ENCODE measurements at regions not wholly inside any gene's neighbourhood (a gene's known extent, or its start where the extent isn't known, plus 50 kb on each side); places are given as distances from the start of the nearest gene placed in this dataset.

DNA sequence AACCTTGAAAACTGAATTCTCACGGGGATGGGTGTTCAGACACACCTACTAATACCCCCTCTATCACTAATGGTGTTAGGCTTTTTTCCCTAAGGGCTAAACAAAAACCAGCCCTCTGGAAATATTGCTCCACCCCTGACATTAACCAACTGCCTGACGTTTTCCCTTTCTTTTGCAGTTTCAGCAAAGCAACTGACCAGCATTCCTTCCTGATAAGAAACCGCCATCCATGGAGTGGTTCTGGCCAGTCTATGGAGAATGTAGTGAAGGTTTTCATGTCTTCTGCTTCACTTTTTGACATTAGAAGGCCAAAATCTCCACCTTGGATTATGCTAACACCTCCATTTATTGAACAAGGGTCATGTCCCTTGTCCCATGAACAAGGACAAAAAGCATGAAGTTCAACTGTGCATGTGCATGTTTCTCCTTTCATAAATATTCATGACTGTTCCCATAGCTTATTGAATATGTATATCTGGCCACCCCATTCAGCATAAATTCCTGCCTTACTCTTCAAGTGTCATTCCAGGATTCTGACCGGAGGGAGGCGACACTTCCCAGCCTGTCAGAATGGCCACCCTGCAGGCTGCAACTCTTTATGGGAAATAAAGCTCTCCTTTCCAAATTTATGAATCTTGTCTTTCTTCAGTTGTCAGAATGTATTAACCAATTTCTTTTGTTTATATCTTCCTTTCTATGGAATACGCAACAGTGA lies 314.3 kb downstream of the HHIPL2 start:
- no peak overlapping the region for H3K27ac ChIP-seq (ENCODE audit: low read length)
- no peaks in the 10 kb centered on the region for H3K9me3 ChIP-seq (ENCODE audit: insufficient read depth, low read length, severe bottlenecking)
- no peaks in the 10 kb centered on the region for H4K20me1 ChIP-seq (ENCODE audit: insufficient read depth, low read length)
- H3K27me3 ChIP-seq (ENCODE audit: insufficient read depth, low read length, poor library complexity) = no peaks in the 10 kb centered on the region
- ATAC-seq (ENCODE audit: insufficient read depth, low read depth) = no peak
- H3K79me2 ChIP-seq (ENCODE audit: insufficient read depth, low read length) = no peaks in the 10 kb centered on the region
- H3K4me3 ChIP-seq (ENCODE audit: low read depth in 1 of 2, low read length in 2 of 2) = no peak overlapping the region
- H3K9ac ChIP-seq (ENCODE audit: low read depth, low read length) = no peak overlapping the region
- no peak overlapping the region for H2AFZ ChIP-seq (ENCODE audit: low read depth, low read length)
- H3K36me3 ChIP-seq (ENCODE audit: insufficient read depth, low read length) = no peaks in the 10 kb centered on the region
- no peak for TF ChIP-seq EZH2 (IDR thresholded peaks at IDR 0.05; ENCODE audit: borderline replicate concordance, low read depth, low read length, severe bottlenecking)
- TF ChIP-seq, protein P1, sequence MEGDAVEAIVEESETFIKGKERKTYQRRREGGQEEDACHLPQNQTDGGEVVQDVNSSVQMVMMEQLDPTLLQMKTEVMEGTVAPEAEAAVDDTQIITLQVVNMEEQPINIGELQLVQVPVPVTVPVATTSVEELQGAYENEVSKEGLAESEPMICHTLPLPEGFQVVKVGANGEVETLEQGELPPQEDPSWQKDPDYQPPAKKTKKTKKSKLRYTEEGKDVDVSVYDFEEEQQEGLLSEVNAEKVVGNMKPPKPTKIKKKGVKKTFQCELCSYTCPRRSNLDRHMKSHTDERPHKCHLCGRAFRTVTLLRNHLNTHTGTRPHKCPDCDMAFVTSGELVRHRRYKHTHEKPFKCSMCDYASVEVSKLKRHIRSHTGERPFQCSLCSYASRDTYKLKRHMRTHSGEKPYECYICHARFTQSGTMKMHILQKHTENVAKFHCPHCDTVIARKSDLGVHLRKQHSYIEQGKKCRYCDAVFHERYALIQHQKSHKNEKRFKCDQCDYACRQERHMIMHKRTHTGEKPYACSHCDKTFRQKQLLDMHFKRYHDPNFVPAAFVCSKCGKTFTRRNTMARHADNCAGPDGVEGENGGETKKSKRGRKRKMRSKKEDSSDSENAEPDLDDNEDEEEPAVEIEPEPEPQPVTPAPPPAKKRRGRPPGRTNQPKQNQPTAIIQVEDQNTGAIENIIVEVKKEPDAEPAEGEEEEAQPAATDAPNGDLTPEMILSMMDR (IDR thresholded peaks at IDR 0.05; ENCODE audit: borderline replicate concordance, extremely low read depth, low read length, poor library complexity, severe bottlenecking) = no peak
- no peaks in the 10 kb centered on the region for H3K4me1 ChIP-seq (ENCODE audit: insufficient read depth, low read length)
- H3K4me2 ChIP-seq (ENCODE audit: insufficient read depth, low read length) = no peak overlapping the region
- DNase-seq = no peak

DNA sequence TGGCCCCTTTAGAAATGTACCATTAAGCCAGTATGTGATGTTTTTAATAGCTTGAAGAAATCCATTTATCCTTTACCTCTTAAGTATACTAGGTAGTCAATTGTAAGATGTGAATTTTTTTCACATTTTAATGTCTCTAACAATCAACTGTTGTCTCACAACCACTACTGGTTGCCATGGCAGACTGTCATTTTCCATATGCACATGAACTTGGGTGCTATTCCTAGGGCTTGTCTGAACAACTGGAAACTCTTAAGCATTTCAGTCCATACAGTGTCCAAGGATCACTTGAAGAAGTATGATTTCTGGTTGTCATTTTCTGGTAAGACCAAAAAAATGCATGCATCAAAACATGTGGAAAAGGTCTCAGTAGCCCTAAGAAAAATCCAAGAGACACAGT lies 315.1 kb downstream of the HHIPL2 start:
- H3K9me3 ChIP-seq (ENCODE audit: insufficient read depth, low read length, severe bottlenecking) = no peaks in the 10 kb centered on the region
- TF ChIP-seq EZH2 (IDR thresholded peaks at IDR 0.05; ENCODE audit: borderline replicate concordance, low read depth, low read length, severe bottlenecking) = no peak
- TF ChIP-seq, protein P1 (IDR thresholded peaks at IDR 0.05; ENCODE audit: borderline replicate concordance, extremely low read depth, low read length, poor library complexity, severe bottlenecking) = no peak
- no peak overlapping the region for H3K4me2 ChIP-seq (ENCODE audit: insufficient read depth, low read length)
- no peaks in the 10 kb centered on the region for H3K4me1 ChIP-seq (ENCODE audit: insufficient read depth, low read length)
- no peaks in the 10 kb centered on the region for H3K79me2 ChIP-seq (ENCODE audit: insufficient read depth, low read length)
- H4K20me1 ChIP-seq (ENCODE audit: insufficient read depth, low read length) = no peaks in the 10 kb centered on the region
- H3K27ac ChIP-seq (ENCODE audit: low read length) = no peak overlapping the region
- ATAC-seq (ENCODE audit: insufficient read depth, low read depth) = no peak
- no peak overlapping the region for H3K9ac ChIP-seq (ENCODE audit: low read depth, low read length)
- no peak for DNase-seq
- no peak overlapping the region for H2AFZ ChIP-seq (ENCODE audit: low read depth, low read length)
- no peaks in the 10 kb centered on the region for H3K36me3 ChIP-seq (ENCODE audit: insufficient read depth, low read length)
- no peak overlapping the region for H3K4me3 ChIP-seq (ENCODE audit: low read depth in 1 of 2, low read length in 2 of 2)
- no peaks in the 10 kb centered on the region for H3K27me3 ChIP-seq (ENCODE audit: insufficient read depth, low read length, poor library complexity)

DNA sequence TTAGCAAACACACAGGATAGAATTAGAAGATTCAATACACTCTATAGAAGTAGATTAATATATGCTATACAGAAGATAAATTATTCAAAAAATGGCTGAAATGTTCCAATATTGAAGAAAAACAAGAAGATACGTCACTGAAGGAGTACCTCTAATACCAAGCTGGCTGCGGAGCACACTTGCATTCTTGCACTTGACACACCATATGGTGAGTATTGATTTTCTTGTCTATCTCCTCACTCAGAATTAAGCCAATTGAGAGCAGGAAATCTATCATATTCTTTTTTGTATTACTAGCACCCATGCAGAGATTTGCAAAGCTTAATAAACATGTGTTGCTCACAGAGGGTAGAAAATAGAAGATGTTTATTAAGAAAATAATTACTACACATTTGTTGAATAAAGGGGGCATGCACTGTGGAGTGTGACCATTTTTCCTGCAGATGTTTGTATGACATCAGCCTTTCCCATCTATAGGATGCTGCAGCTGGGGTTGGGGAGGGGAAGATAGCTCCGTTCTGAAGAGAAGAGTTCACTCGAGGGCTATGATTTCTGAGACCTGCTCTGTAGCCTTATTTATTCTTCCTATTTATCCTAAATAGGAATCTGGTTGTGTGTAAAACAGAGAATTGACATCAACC lies 318.1 kb downstream of the HHIPL2 start:
- no peaks in the 10 kb centered on the region for H4K20me1 ChIP-seq (ENCODE audit: insufficient read depth, low read length)
- no peak overlapping the region for H3K4me2 ChIP-seq (ENCODE audit: insufficient read depth, low read length)
- H2AFZ ChIP-seq (ENCODE audit: low read depth, low read length) = no peak overlapping the region
- DNase-seq (no peak), ATAC-seq (ENCODE audit: insufficient read depth, low read depth) (no peak)
- no peaks in the 10 kb centered on the region for H3K36me3 ChIP-seq (ENCODE audit: insufficient read depth, low read length)
- H3K27me3 ChIP-seq (ENCODE audit: insufficient read depth, low read length, poor library complexity) = no peaks in the 10 kb centered on the region
- no peak overlapping the region for H3K4me3 ChIP-seq (ENCODE audit: low read depth in 1 of 2, low read length in 2 of 2)
- H3K79me2 ChIP-seq (ENCODE audit: insufficient read depth, low read length) = no peaks in the 10 kb centered on the region
- H3K27ac ChIP-seq (ENCODE audit: low read length) = no peak overlapping the region
- H3K9ac ChIP-seq (ENCODE audit: low read depth, low read length) = no peak overlapping the region
- no peaks in the 10 kb centered on the region for H3K9me3 ChIP-seq (ENCODE audit: insufficient read depth, low read length, severe bottlenecking)
- no peak for TF ChIP-seq EZH2 (IDR thresholded peaks at IDR 0.05; ENCODE audit: borderline replicate concordance, low read depth, low read length, severe bottlenecking)
- TF ChIP-seq, protein P1 (IDR thresholded peaks at IDR 0.05; ENCODE audit: borderline replicate concordance, extremely low read depth, low read length, poor library complexity, severe bottlenecking) = no peak
- H3K4me1 ChIP-seq (ENCODE audit: insufficient read depth, low read length) = no peaks in the 10 kb centered on the region

All from DND-41 (cell line).